KBM-7 (cell line): ENCODE measurements at regions not wholly inside any gene's neighbourhood (a gene's known extent, or its start where the extent isn't known, plus 50 kb on each side); places are given as distances from the start of the nearest gene placed in this dataset.

ENCODE experiments used
- DNase-seq: peaks from one replicate; pipeline ENCODE4 v3.0.0-alpha.2; 2015
- in situ Hi-C: fragments of 300-500 bp; cut with MboI; formaldehyde crosslinking; loops from 2 replicates; pipeline ENCODE4 v1.14.3; 2020; ENCODE audit warnings: low sequenced_read_pairs, low pct_unique_long_range_greater_than_20kb, mixed read lengths

DNA sequence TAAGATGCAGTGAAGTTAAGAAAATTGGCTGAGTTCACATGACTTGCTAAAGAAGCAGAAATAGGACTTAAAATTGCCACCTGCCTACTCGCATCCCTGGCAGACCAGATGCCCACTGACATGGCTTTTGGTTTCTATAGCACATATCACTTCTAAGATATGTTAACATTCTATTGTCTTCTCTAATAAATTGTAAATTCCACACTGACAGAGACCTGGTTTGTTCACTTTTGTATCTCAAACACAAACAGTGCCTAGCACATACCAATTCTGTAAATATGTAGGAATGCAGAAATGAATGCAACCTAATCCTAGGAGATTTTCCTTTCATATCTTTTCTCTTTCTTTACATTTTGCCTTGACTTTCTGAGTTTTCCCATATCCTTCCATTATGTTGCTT lies 1047.6 kb downstream of the AACS start:
- in situ Hi-C loops: no loop called here
- DNase-seq: no peak

GRCh38 chr12:126114441-126114840 lies 1049.2 kb downstream of the AACS start:
- in situ Hi-C loops: no loop called here
- no peak for DNase-seq

- DNase-seq: no peak
- in situ Hi-C loops: no loop called here
Measured at GRCh38 chr12:126117502-126117901, 1052.3 kb downstream of the AACS start.

- in situ Hi-C loops: no loop called here
- DNase-seq: peak; percentile 2
Measured at GRCh38 chr12:126139355-126139754, 1074.1 kb downstream of the AACS start.

GRCh38 chr12:126144603-126145002 lies 1079.4 kb downstream of the AACS start:
- in situ Hi-C loops: no loop called here
- DNase-seq: no peak

GRCh38 chr12:126147321-126147720 lies 1082.1 kb downstream of the AACS start:
- DNase-seq: no peak
- in situ Hi-C loops: no loop called here

GRCh38 chr12:126156806-126157574 lies 1091.8 kb downstream of the AACS start:
- in situ Hi-C loops: no loop called here
- no peak for DNase-seq

- DNase-seq: no peak
- in situ Hi-C loops: no loop called here
Measured at GRCh38 chr12:126157575-126157966, 1092.3 kb downstream of the AACS start.

DNA sequence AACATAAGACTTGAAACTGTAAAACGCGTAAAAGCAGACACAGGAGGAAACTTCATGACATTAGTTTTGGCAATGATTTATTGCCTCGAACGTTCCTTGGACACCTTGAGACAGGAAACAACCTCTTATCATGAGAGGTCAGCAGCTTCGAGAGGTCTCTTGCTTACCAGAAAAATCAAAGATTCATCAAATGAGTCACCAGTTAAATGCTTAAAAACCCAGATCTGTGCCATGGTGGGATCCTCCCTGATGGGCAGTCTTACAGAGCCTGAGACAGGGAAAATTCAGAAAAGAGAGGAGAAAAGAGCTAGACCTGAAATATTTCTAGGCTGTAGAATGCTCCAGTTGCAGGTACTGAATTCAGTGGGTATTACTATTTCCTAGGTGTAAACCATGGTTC lies 1093.9 kb downstream of the AACS start:
- no peak for DNase-seq

GRCh38 chr12:126160912-126161311 lies 1095.7 kb downstream of the AACS start:
- in situ Hi-C loops: no loop called here

More for the DNA sequence above, 1093.9 kb downstream of the AACS start:
- in situ Hi-C loops: no loop called here

GRCh38 chr12:126163984-126164383 lies 1098.7 kb downstream of the AACS start:
- DNase-seq: no peak
- in situ Hi-C loops: no loop called here

More at GRCh38 chr12:126160912-126161311, 1095.7 kb downstream of the AACS start:
- no peak for DNase-seq

GRCh38 chr12:126171937-126172559 lies 1106.8 kb downstream of the AACS start:
- in situ Hi-C loops: no loop called here
- DNase-seq: no peak

GRCh38 chr12:126182619-126183236 lies 1117.5 kb downstream of the AACS start:
- no peak for DNase-seq
- in situ Hi-C loops: no loop called here

DNA sequence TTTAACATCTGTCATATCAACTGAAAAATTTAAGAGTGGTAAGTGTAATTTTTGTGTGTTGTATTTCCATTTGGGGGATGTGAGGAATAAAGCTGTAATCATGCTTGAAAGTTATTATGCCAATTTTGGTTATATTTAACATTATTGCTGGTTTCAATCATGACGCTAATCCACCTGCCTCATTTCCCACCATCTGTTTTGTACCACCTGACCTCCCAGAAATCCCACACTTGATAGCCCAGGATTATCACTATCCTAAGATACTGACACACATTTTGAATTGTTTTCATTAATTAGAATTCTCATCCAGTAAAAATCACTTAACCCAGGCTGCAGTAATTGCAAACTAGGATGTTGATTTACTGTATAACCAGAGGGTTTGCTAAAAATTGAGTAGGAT lies 1119.8 kb downstream of the AACS start:
- no peak for DNase-seq
- in situ Hi-C loops: no loop called here

DNA sequence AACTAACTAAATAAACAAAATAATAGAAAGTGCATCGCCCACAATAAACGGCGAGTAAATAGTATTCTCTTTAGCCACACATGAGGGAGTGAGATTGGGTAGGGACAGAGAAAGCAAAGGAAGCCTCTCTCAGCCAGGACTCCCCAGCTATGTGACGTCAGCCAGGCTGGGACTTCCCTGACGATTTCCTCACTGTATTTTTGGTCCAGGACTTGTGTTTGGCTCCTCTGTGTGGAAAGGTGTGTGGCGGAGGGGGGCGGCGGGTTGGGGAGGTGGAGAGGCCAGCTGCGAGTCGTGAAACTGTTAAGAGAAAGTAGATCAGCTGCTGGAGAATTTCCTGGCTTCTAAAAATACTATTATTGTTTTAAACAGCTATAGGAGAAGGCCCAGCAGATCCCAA lies 1124.6 kb downstream of the AACS start:
- no peak for DNase-seq
- in situ Hi-C loops: no loop called here

- in situ Hi-C loops: no loop called here
- DNase-seq: no peak
Measured at GRCh38 chr12:126191031-126191891, 1126.0 kb downstream of the AACS start.

- in situ Hi-C loops: no loop called here
Measured at GRCh38 chr12:126191949-126192348, 1126.7 kb downstream of the AACS start.

DNA sequence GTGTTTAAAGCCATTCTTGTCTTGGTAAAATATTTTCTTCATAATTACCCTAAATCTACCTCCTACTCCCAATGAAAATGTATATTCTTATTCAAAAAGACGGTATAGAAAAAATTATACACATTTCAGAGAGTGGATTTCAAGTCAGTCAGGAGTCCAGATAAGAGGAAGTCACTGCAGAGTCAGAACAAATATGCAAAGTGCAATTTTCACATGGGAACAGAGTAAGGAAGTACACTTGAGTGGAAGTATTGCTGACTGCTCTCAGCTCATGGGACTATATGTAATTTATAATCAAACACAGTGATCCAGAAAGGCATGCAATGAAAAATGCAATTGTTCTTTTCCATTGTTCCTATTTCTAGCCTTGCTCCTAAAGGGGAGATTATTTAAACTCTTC lies 1128.0 kb downstream of the AACS start:
- no peak for DNase-seq
- in situ Hi-C loops: no loop called here

More at GRCh38 chr12:126191949-126192348, 1126.7 kb downstream of the AACS start:
- DNase-seq: no peak

GRCh38 chr12:126196263-126196662 lies 1131.0 kb downstream of the AACS start:
- no peak for DNase-seq
- in situ Hi-C loops: no loop called here
